Lower leg skin (tissue), 3 donors: ENCODE measurements at regions not wholly inside any gene's neighbourhood (a gene's known extent, or its start where the extent isn't known, plus 50 kb on each side); places are given as distances from the start of the nearest gene placed in this dataset.

Experiments
- CTCF ChIP-seq, 3 donors: fragments of 450-650 bp; IDR thresholded peaks; one replicate each; pipeline ENCODE4 v1.5.1; 2016; ENCODE audit warnings: antibody characterized with exemption in 3 of 3, mild to moderate bottlenecking in 3 of 3, moderate library complexity in 2 of 3
- POLR2A ChIP-seq, 2 donors: fragments of 450-650 bp; IDR thresholded peaks; one replicate each; pipeline ENCODE4 v1.6.1; 2016 to 2017; ENCODE audit warnings: antibody characterized with exemption in 2 of 2, mild to moderate bottlenecking in 1 of 2, moderate library complexity in 1 of 2

DNA sequence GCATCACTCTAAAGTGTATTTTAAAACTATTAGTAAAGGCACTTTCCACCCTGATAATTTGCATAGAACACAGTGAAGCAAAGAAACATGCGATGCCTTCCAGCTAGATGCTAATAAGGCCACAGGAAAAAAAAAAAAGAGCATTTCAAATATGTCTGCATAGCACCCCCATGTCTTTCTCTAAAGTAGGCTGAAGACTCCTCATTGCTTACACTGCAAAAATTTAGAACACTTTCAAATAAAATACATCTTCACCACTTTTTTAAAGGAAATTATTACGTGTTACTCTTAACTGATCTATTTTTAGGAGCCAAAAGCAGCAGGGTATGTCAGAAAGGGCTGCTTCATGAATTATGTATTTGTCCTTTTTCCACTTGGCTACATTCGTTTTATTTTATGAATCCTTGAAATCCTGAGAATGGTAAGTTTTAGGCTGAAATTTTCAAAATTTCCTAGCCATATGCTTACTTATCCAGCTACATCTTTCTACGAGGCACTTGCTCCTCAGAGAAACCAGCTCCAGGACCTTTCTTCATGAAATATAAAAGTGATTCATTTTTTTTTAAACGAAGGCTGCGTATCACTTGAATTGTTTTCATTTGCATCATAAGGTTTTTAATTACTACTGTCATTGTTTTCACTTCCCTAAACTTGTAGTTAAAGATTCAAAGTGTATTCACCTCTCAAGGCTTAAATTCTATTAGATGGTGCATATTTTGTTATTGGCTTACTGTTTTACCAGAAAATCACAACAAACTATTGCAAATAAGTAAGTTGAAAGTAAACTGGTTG, 513.0 kb downstream of the PTPRC start:
- TF ChIP-seq CTCF (IDR thresholded peaks at IDR 0.05) (no peak), POLR2A (IDR thresholded peaks at IDR 0.05) (no peak)
